Left ventricle myocardium inferior (tissue), 1 donor: ENCODE measurements at regions not wholly inside any gene's neighbourhood (a gene's known extent, or its start where the extent isn't known, plus 50 kb on each side); places are given as distances from the start of the nearest gene placed in this dataset.

Experiments
- DNase-seq: peaks from one replicate; pipeline ENCODE4 v3.0.0-alpha.2; 2020
- H3K27ac ChIP-seq: fragments of 200-600 bp; replicated peaks from 2 replicates; pipeline ENCODE4 v1.8.0; 2021
- H3K27me3 ChIP-seq: fragments of 200-600 bp; 2 replicates; pipeline ENCODE4 v1.8.0; 2021; ENCODE audit warnings: low read depth
- H3K36me3 ChIP-seq: fragments of 200-600 bp; 2 replicates; pipeline ENCODE4 v1.8.0; 2021
- H3K4me1 ChIP-seq: fragments of 200-600 bp; 2 replicates; pipeline ENCODE4 v1.8.0; 2021
- H3K4me3 ChIP-seq: fragments of 200-600 bp; 2 replicates; pipeline ENCODE4 v1.8.0; 2021; ENCODE audit warnings: mild to moderate bottlenecking, moderate library complexity
- H3K9me3 ChIP-seq: fragments of 200-600 bp; replicated peaks from 2 replicates; pipeline ENCODE4 v1.8.0; 2021
- CTCF ChIP-seq: fragments of 200-600 bp; IDR thresholded peaks from 2 replicates; pipeline ENCODE4 v1.8.0; 2021; ENCODE audit warnings: antibody characterized with exemption, mild to moderate bottlenecking, borderline replicate concordance
- intact Hi-C: fragments of 100-400 bp; cut with micrococcal nuclease; formaldehyde crosslinking; loops from one replicate; pipeline ENCODE4 v1.11.0; 2022
- donor health status: DM: no; HTN: yes; CAD: no; lungs with severe emphysema.

DNA sequence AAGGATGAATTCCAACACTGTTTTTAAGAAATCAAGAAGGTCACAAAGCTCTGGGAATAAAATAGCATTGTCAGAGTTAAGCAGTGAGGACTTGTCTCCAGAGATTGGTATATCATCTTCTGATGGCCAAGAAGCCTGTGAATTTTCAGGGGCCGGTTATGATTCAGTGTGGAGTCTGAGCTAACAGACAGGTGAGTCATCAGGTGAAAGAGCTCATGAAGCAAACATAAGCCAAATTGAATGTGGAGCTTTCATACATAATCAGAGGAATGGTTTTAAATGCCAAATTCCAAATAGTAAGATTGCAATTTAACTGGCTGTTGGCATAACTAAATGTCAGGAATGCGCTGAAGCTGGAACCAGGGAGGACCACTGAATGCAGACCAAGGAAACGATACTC is 494.2 kb downstream of the MTRR start:
- Histone ChIP-seq H3K9me3 (no peaks in the 10 kb centered on the region), H3K36me3 (no peaks in the 10 kb centered on the region), H3K27me3 (no peaks in the 10 kb centered on the region), H3K27ac (no peak overlapping the region), H3K4me3 (no peak overlapping the region), H3K4me1 (no peaks in the 10 kb centered on the region)
- no peak for DNase-seq
- no peak for TF ChIP-seq CTCF
- intact Hi-C loops, result no loop called here

DNA sequence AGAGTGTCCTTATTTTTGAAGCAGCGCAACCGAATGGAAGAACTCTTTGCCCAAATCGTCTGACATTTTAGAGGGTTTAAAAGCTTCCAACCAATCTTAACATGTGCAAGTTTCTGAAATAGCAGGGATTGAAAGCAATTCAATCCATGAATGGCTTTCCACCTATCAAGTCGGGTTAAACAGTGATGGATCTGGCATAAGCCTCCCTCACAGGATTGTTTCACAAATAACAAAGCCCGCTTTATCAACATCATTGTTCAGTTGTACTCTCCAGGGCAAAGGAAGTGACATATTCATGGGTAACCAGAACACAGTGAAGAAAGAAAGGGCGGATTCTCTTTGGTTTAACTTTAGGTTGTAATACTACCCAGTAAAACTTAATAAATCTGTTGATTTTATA is 497.3 kb downstream of the MTRR start:
- Histone ChIP-seq H3K4me3 (no peak overlapping the region), H3K27ac (no peak overlapping the region), H3K27me3 (no peaks in the 10 kb centered on the region), H3K36me3 (no peaks in the 10 kb centered on the region), H3K9me3 (no peaks in the 10 kb centered on the region), H3K4me1 (no peaks in the 10 kb centered on the region)
- intact Hi-C loops, result no loop called here
- DNase-seq, result no peak
- TF ChIP-seq CTCF, result no peak

GRCh38 chr5:8376478-8376877 is 507.5 kb downstream of the MTRR start:
- no peaks in the 10 kb centered on the region for H3K36me3 ChIP-seq
- H3K27me3 ChIP-seq, result no peaks in the 10 kb centered on the region
- TF ChIP-seq CTCF, result no peak
- peaks cover 4% of the 10 kb centered on the region for H3K9me3 ChIP-seq
- no peaks in the 10 kb centered on the region for H3K4me1 ChIP-seq
- DNase-seq, result no peak
- no peak overlapping the region for H3K27ac ChIP-seq
- no peak overlapping the region for H3K4me3 ChIP-seq
- intact Hi-C loops, result no loop called here

DNA sequence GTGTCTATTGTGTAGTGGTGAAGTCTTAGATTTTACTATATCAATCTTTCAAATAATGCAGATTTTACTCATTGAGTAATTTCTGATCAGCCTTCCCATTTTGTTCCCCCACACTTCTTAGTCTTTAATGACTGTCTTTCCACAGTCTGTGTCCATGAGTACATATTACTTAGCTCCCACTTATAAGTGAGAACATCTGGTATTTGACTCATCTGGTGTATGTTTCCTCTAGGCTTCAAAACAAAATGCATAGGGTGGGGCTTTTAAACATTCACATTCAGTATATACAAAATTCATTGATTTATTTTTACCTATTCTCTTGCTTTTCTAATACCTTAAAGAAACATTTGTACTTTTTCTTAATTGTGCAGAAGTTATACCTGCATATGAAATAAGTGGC is 513.0 kb downstream of the MTRR start:
- Histone ChIP-seq H3K9me3 (peaks cover 4% of the 10 kb centered on the region), H3K27me3 (no peaks in the 10 kb centered on the region), H3K4me3 (no peak overlapping the region), H3K4me1 (no peaks in the 10 kb centered on the region), H3K27ac (no peak overlapping the region), H3K36me3 (no peaks in the 10 kb centered on the region)
- no peak for DNase-seq
- TF ChIP-seq CTCF, result no peak
- intact Hi-C loops, result no loop called here

DNA sequence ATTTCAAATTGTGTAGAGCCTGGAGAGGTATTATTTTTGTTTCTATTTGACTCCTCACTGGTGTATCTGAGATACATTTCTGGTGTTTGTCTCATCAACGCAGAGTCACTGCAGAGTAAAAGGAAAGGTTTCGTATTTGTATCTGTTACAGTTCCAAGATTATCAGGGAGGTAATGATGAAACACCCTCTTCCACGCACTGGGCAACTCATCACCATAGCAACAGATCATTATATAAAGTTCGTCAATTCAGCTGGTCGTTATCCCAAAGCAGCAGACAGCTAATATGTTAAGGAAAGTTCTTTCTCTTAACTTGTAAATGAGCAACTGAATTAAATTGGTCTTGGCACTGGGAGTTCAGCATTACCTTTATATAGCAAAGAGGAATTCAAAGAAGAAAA is 513.5 kb downstream of the MTRR start:
- intact Hi-C loops, result no loop called here
- H3K4me1 ChIP-seq, result no peaks in the 10 kb centered on the region
- DNase-seq, result no peak
- H3K27ac ChIP-seq, result no peak overlapping the region
- TF ChIP-seq CTCF, result no peak
- H3K27me3 ChIP-seq, result no peaks in the 10 kb centered on the region
- H3K36me3 ChIP-seq, result no peaks in the 10 kb centered on the region
- H3K9me3 ChIP-seq, result peaks cover 4% of the 10 kb centered on the region
- H3K4me3 ChIP-seq, result no peak overlapping the region

- Histone ChIP-seq H3K4me3 (no peak overlapping the region), H3K27ac (no peak overlapping the region), H3K9me3 (no peaks in the 10 kb centered on the region), H3K4me1 (no peaks in the 10 kb centered on the region), H3K27me3 (no peaks in the 10 kb centered on the region), H3K36me3 (no peaks in the 10 kb centered on the region)
- no peak for DNase-seq
- intact Hi-C loops, result no loop called here
- no peak for TF ChIP-seq CTCF
Measured at GRCh38 chr5:8383616-8384015, 514.7 kb downstream of the MTRR start.
